H9 (cell line): ENCODE measurements at regions not wholly inside any gene's neighbourhood (a gene's known extent, or its start where the extent isn't known, plus 50 kb on each side); places are given as distances from the start of the nearest gene placed in this dataset.

Source experiments
- DNase-seq: peaks from one replicate; pipeline ENCODE4 v3.0.0-alpha.2; 2017
- H2AFZ ChIP-seq: one replicate; pipeline ENCODE4 v1.6.1; 2013; ENCODE audit warnings: mild to moderate bottlenecking, low read length, control low read depth, moderate library complexity
- H2AK5ac ChIP-seq: 2 replicates; pipeline ENCODE4 v1.6.1; 2013; ENCODE audit warnings: low read length, control low read depth, mixed read lengths; ENCODE audit not compliant: insufficient read length
- H2BK120ac ChIP-seq: one replicate; pipeline ENCODE4 v1.6.1; 2013; ENCODE audit warnings: low read depth, mild to moderate bottlenecking, low read length, control low read depth, inconsistent platforms; ENCODE audit not compliant: poor library complexity, severe bottlenecking
- H2BK12ac ChIP-seq: 2 replicates; pipeline ENCODE4 v1.6.1; 2013; ENCODE audit warnings: low read length, control low read depth, mixed read lengths, low read depth; ENCODE audit not compliant: insufficient read length
- H2BK15ac ChIP-seq: 2 replicates; pipeline ENCODE4 v1.6.1; 2013; ENCODE audit warnings: low read depth, low read length, control low read depth
- H2BK20ac ChIP-seq: one replicate; pipeline ENCODE4 v1.6.1; 2013; ENCODE audit warnings: low read depth, mild to moderate bottlenecking, low read length, control low read depth, inconsistent platforms; ENCODE audit not compliant: poor library complexity, severe bottlenecking
- H2BK5ac ChIP-seq: 2 replicates; pipeline ENCODE4 v1.6.1; 2013; ENCODE audit warnings: low read length, control low read depth, mixed read lengths; ENCODE audit not compliant: insufficient read length
- H3K14ac ChIP-seq: 2 replicates; pipeline ENCODE4 v1.6.1; 2013; ENCODE audit warnings: low read length, control low read depth; ENCODE audit not compliant: insufficient read depth
- H3K18ac ChIP-seq: 2 replicates; pipeline ENCODE4 v1.6.1; 2013; ENCODE audit warnings: low read depth, mild to moderate bottlenecking, mixed read lengths, low read length, control low read depth; ENCODE audit not compliant: insufficient read length
- H3K23ac ChIP-seq: 2 replicates; pipeline ENCODE4 v1.6.1; 2013; ENCODE audit warnings: low read length, control low read depth, mixed read lengths, low read depth; ENCODE audit not compliant: insufficient read length
- H3K23me2 ChIP-seq: 2 replicates; pipeline ENCODE4 v1.6.1; 2013; ENCODE audit warnings: low read depth, mild to moderate bottlenecking, mixed read lengths, low read length, control low read depth; ENCODE audit not compliant: insufficient read length, poor library complexity, severe bottlenecking
- H3K27ac ChIP-seq: 2 replicates; pipeline ENCODE4 v1.5.1; 2013; ENCODE audit warnings: low read length, control low read depth, mixed read lengths, low read depth; ENCODE audit not compliant: insufficient read length
- H3K27me3 ChIP-seq: 2 replicates; pipeline ENCODE4 v1.6.1; 2013; ENCODE audit warnings: low read length, control low read depth, inconsistent platforms; ENCODE audit not compliant: insufficient read depth
- H3K4ac ChIP-seq: 2 replicates; pipeline ENCODE4 v1.6.1; 2013; ENCODE audit warnings: low read depth, mild to moderate bottlenecking, control low read depth, inconsistent platforms, low read length, moderate library complexity
- H3K4me1 ChIP-seq: 2 replicates; pipeline ENCODE4 v1.6.1; 2013; ENCODE audit warnings: low read length, control low read depth, inconsistent platforms; ENCODE audit not compliant: insufficient read depth
- H3K4me2 ChIP-seq: 2 replicates; pipeline ENCODE4 v1.6.1; 2013; ENCODE audit warnings: low read length, control low read depth, mixed read lengths; ENCODE audit not compliant: insufficient read length, insufficient read depth
- H3K56ac ChIP-seq: 2 replicates; pipeline ENCODE4 v1.6.1; 2013; ENCODE audit warnings: low read depth, mild to moderate bottlenecking, mixed read lengths, low read length, control low read depth; ENCODE audit not compliant: insufficient read length
- H3K79me1 ChIP-seq: 2 replicates; pipeline ENCODE4 v1.6.1; 2013; ENCODE audit warnings: low read depth, mild to moderate bottlenecking, moderate library complexity, low read length, control low read depth, inconsistent platforms; ENCODE audit not compliant: insufficient read depth, poor library complexity, severe bottlenecking
- H3K79me2 ChIP-seq: 2 replicates; pipeline ENCODE4 v1.6.1; 2013; ENCODE audit warnings: low read length, control low read depth, inconsistent platforms; ENCODE audit not compliant: insufficient read depth
- H3K9ac ChIP-seq: 2 replicates; pipeline ENCODE4 v1.6.1; 2013; ENCODE audit warnings: low read length, control low read depth, mixed read lengths; ENCODE audit not compliant: insufficient read length; ENCODE audit errors: extremely low read depth
- H3K9me3 ChIP-seq: one replicate; pipeline ENCODE4 v1.6.1; 2013; ENCODE audit warnings: low read depth, low read length, inconsistent platforms; ENCODE audit not compliant: control insufficient read depth
- H3T11ph ChIP-seq: one replicate; pipeline ENCODE4 v1.6.1; 2013; ENCODE audit warnings: mild to moderate bottlenecking, low read length, control low read depth, inconsistent platforms
- H4K20me1 ChIP-seq: one replicate; pipeline ENCODE4 v1.6.1; 2013; ENCODE audit not compliant: control insufficient read depth, insufficient read length, insufficient read depth
- H4K5ac ChIP-seq: 2 replicates; pipeline ENCODE4 v1.6.1; 2013; ENCODE audit warnings: low read depth, mild to moderate bottlenecking, mixed read lengths, low read length, control low read depth; ENCODE audit not compliant: insufficient read length
- H4K8ac ChIP-seq: replicated peaks from 2 replicates; pipeline ENCODE4 v1.6.1; 2013; ENCODE audit warnings: low read length, control low read depth, mixed read lengths, low read depth; ENCODE audit not compliant: insufficient read length
- H4K91ac ChIP-seq: 2 replicates; pipeline ENCODE4 v1.6.1; 2013; ENCODE audit warnings: low read depth, mild to moderate bottlenecking, moderate library complexity, mixed read lengths, low read length, control low read depth; ENCODE audit not compliant: insufficient read length
- H3K27ac Mint-ChIP-seq, 3 experiments: 2 replicates in 2 of 3; 3 replicates in 1 of 3; pipeline ENCODE4 v1.8.0; 2020 to 2021; ENCODE audit warnings: mixed read lengths in 3 of 3, mild to moderate bottlenecking in 1 of 3, moderate library complexity in 1 of 3
- H3K27me3 Mint-ChIP-seq: 2 replicates; pipeline ENCODE4 v1.8.0; 2021; ENCODE audit warnings: low read depth, mild to moderate bottlenecking, moderate library complexity, mixed read lengths
- H3K36me3 Mint-ChIP-seq, 3 experiments: 2 replicates in 2 of 3; 3 replicates in 1 of 3; pipeline ENCODE4 v1.8.0; 2020 to 2021; ENCODE audit warnings: low read depth in 3 of 3, mixed read lengths in 3 of 3; ENCODE audit not compliant: insufficient read depth in 1 of 3
- H3K4me1 Mint-ChIP-seq, 2 experiments: 2 replicates each; pipeline ENCODE4 v1.8.0; 2020; ENCODE audit warnings: mixed read lengths in 2 of 2
- H3K4me3 Mint-ChIP-seq, 2 experiments: 2 replicates in 1 of 2; 3 replicates in 1 of 2; pipeline ENCODE4 v1.8.0; 2020 to 2021; ENCODE audit warnings: mild to moderate bottlenecking in 2 of 2, mixed read lengths in 2 of 2, moderate library complexity in 1 of 2
- H3K9me3 Mint-ChIP-seq, 2 experiments: 2 replicates in 1 of 2; 3 replicates in 1 of 2; pipeline ENCODE4 v1.8.0; 2020; ENCODE audit warnings: mild to moderate bottlenecking in 2 of 2, mixed read lengths in 2 of 2, moderate library complexity in 1 of 2
- WGBS: extraction: QIAGEN DNeasy Blood & Tissue Kit; methylation state at CpG from one replicate; pipeline ENCODE4 v1.1.7; 2013; ENCODE audit warnings: missing lambda C conversion rate, low lambda C conversion rate, mixed read lengths; ENCODE audit not compliant: insufficient read length; ENCODE audit errors: extremely low coverage; 5-methylcytosine and 5-hydroxymethylcytosine counted together
- TF ChIP-seq, protein P1 (sequence below): fragments of 200-600 bp; sonication (generic); conservative IDR thresholded peaks from 3 replicates; pipeline ENCODE4 v1.8.0; 2021; ENCODE audit warnings: antibody characterized with exemption, mild to moderate bottlenecking

- TF ChIP-seq, protein P1, sequence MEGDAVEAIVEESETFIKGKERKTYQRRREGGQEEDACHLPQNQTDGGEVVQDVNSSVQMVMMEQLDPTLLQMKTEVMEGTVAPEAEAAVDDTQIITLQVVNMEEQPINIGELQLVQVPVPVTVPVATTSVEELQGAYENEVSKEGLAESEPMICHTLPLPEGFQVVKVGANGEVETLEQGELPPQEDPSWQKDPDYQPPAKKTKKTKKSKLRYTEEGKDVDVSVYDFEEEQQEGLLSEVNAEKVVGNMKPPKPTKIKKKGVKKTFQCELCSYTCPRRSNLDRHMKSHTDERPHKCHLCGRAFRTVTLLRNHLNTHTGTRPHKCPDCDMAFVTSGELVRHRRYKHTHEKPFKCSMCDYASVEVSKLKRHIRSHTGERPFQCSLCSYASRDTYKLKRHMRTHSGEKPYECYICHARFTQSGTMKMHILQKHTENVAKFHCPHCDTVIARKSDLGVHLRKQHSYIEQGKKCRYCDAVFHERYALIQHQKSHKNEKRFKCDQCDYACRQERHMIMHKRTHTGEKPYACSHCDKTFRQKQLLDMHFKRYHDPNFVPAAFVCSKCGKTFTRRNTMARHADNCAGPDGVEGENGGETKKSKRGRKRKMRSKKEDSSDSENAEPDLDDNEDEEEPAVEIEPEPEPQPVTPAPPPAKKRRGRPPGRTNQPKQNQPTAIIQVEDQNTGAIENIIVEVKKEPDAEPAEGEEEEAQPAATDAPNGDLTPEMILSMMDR = no peak
- no peak overlapping the region for H2AFZ ChIP-seq
- H3K9ac ChIP-seq = no peak overlapping the region
- DNase-seq = no peak
- H3K27me3 ChIP-seq = no peaks in the 10 kb centered on the region
- H3K56ac ChIP-seq = no peak overlapping the region
- H2BK12ac ChIP-seq = no peak overlapping the region
- H3K79me2 ChIP-seq = no peaks in the 10 kb centered on the region
- Mint-ChIP-seq H3K9me3 (no peaks in the 10 kb centered on the region), H3K27me3 (peaks cover 1% of the 10 kb centered on the region; the same call in 1 of the 2 replicates), H3K27ac (no peak overlapping the region), H3K4me3 (no peak overlapping the region), H3K36me3 (no peaks in the 10 kb centered on the region), H3K4me1 (peaks cover 12 to 21% of the 10 kb centered on the region in 2 experiments)
- H3K27ac ChIP-seq = no peak overlapping the region
- no CpG with 5 or more reads among the region's 4 CpGs for WGBS
- H2BK120ac ChIP-seq = no peak overlapping the region
- H3K9me3 ChIP-seq = no peaks in the 10 kb centered on the region
- H4K91ac ChIP-seq = no peak overlapping the region
- H3K4me1 ChIP-seq = no peaks in the 10 kb centered on the region; the same call in 1 of the 2 replicates
- H2AK5ac ChIP-seq = no peak overlapping the region
- H3K79me1 ChIP-seq = no peaks in the 10 kb centered on the region
- no peak overlapping the region for H2BK15ac ChIP-seq
- no peak overlapping the region for H3T11ph ChIP-seq
- H2BK20ac ChIP-seq = no peak overlapping the region
- H4K5ac ChIP-seq = no peak overlapping the region
- no peak overlapping the region for H3K14ac ChIP-seq
- H2BK5ac ChIP-seq = no peak overlapping the region
- no peak overlapping the region for H3K23ac ChIP-seq
- H3K4ac ChIP-seq = no peak overlapping the region
- no peak overlapping the region for H3K18ac ChIP-seq
- H3K4me2 ChIP-seq = no peak overlapping the region
- H3K23me2 ChIP-seq = no peaks in the 10 kb centered on the region
- H4K8ac ChIP-seq = no peak overlapping the region
- H4K20me1 ChIP-seq = no peaks in the 10 kb centered on the region
These were observed 1110.6 kb downstream of the BCL11B start for GRCh38 chr14:98161356-98161755.
